SHP77 (cell line): ENCODE measurements at regions not wholly inside any gene's neighbourhood (a gene's known extent, or its start where the extent isn't known, plus 50 kb on each side); places are given as distances from the start of the nearest gene placed in this dataset.

ENCODE experiments used
- DNase-seq, 2 experiments: peaks; one replicate each; lab custom pipeline; 2025; lab: John Stamatoyannopoulos, UW

- DNase-seq: no peak
These were observed 104.7 kb downstream of the TSN start for GRCh38 chr2:121860033-121860757.

- no peak for DNase-seq
These were observed 105.3 kb downstream of the TSN start for GRCh38 chr2:121860758-121861227.

- no peak for DNase-seq
These were observed 106.8 kb downstream of the TSN start for GRCh38 chr2:121862286-121862685.

GRCh38 chr2:121865914-121866313 is 110.5 kb downstream of the TSN start:
- no peak for DNase-seq

- no peak for DNase-seq
These were observed 111.3 kb downstream of the TSN start for GRCh38 chr2:121866789-121867188.

- no peak for DNase-seq
These were observed 113.2 kb downstream of the TSN start for GRCh38 chr2:121868652-121869051.

GRCh38 chr2:121869363-121869762 is 113.9 kb downstream of the TSN start:
- DNase-seq: no peak

GRCh38 chr2:121869873-121870272 is 114.4 kb downstream of the TSN start:
- no peak for DNase-seq

- no peak for DNase-seq
These were observed 117.2 kb downstream of the TSN start for GRCh38 chr2:121872651-121873050.

- no peak for DNase-seq
These were observed 118.4 kb downstream of the TSN start for GRCh38 chr2:121873864-121874263.

GRCh38 chr2:121875585-121876185 is 120.2 kb downstream of the TSN start:
- DNase-seq: no peak

- no peak for DNase-seq
These were observed 121.9 kb downstream of the TSN start for GRCh38 chr2:121877366-121877765.

GRCh38 chr2:121880283-121880682 is 124.8 kb downstream of the TSN start:
- DNase-seq: no peak

- no peak for DNase-seq
These were observed 125.6 kb downstream of the TSN start for GRCh38 chr2:121881038-121881437.

GRCh38 chr2:121881950-121882349 is 126.5 kb downstream of the TSN start:
- no peak for DNase-seq

GRCh38 chr2:121884078-121884477 is 128.6 kb downstream of the TSN start:
- DNase-seq: no peak

- no peak for DNase-seq
These were observed 129.1 kb downstream of the TSN start for GRCh38 chr2:121884511-121884921.

GRCh38 chr2:121886059-121886458 is 130.6 kb downstream of the TSN start:
- no peak for DNase-seq

GRCh38 chr2:121887513-121888188 is 132.2 kb downstream of the TSN start:
- DNase-seq: no peak

GRCh38 chr2:121888189-121888557 is 132.7 kb downstream of the TSN start:
- DNase-seq: no peak

- no peak for DNase-seq
These were observed 134.6 kb downstream of the TSN start for GRCh38 chr2:121890041-121890440.

GRCh38 chr2:121895723-121896571 is 140.5 kb downstream of the TSN start:
- no peak for DNase-seq
